HepG2 (cell line): ENCODE measurements at regions not wholly inside any gene's neighbourhood (a gene's known extent, or its start where the extent isn't known, plus 50 kb on each side); places are given as distances from the start of the nearest gene placed in this dataset.
"Not testable (repeated sequence)": the region's sequence is repeated elsewhere in the genome, so short reads cannot be mapped to it uniquely, and the experiment has no call there.

Experiments
- ATAC-seq: fragments of 200-7000 bp; cut with Tn5 transposase; 3 replicates; pipeline ENCODE4 v1.9.1; 2020; ENCODE audit warnings: mild to moderate bottlenecking, moderate library complexity
- BruUV-seq: library from RNA; stranded (reverse); fragments of 400-500 nt; replicated peaks from 2 replicates; lab custom pipeline; 2021; lab: Mats Ljungman, UMichigan
- CTCF ChIA-PET: fragments of 300-600 bp; formaldehyde crosslinking; extraction: SDS; loops from one replicate; lab custom pipeline; 2021; ENCODE audit warnings: low total read pairs, inconsistent platforms, low intra/inter-chr PET ratio; lab: Yijun Ruan, JAX
- POLR2A ChIA-PET: fragments of 350-600 bp; sonication (Branson Sonifier 250); formaldehyde crosslinking; loops from one replicate; lab custom pipeline; 2020; ENCODE audit warnings: antibody characterized with exemption, inconsistent platforms; lab: Yijun Ruan, JAX
- DNase-seq: peaks from one replicate; pipeline ENCODE4 v3.0.0-alpha.2; 2015; ENCODE audit warnings: low spot score
- FAIRE-seq: peaks from 3 replicates; lab custom pipeline; 2011; peaks lifted over from hg19 to GRCh38; lab: Jason Lieb, UNC
- H2AFZ ChIP-seq: one replicate; pipeline ENCODE4 v1.6.1; 2011; ENCODE audit warnings: low read length, inconsistent platforms
- H3K27ac ChIP-seq: fragments of 300-600 bp; 3 replicates; pipeline ENCODE4 v1.8.0; 2011; ENCODE audit warnings: mixed run types, mild to moderate bottlenecking, mixed read lengths, low read length, inconsistent platforms; ENCODE audit not compliant: insufficient read depth; ENCODE audit errors: extremely low read length
- H3K27me3 ChIP-seq, 2 experiments: fragments of 200-600 bp in 1 of 2; 2 replicates in 1 of 2; 3 replicates in 1 of 2; pipeline versions ENCODE4 v1.6.0 to v1.8.0; 2011; ENCODE audit warnings: low read length in 2 of 2, mild to moderate bottlenecking in 2 of 2, moderate library complexity in 2 of 2, inconsistent platforms in 1 of 2; ENCODE audit not compliant: insufficient read depth in 2 of 2, control insufficient read depth in 1 of 2
- H3K36me3 ChIP-seq, 2 experiments: fragments of 200-600 bp in 1 of 2; replicated peaks in 1 of 2; 2 replicates in 1 of 2; 3 replicates in 1 of 2; pipeline versions ENCODE4 v1.5.1 to v1.8.0; 2011; ENCODE audit warnings: low read length in 2 of 2, inconsistent platforms in 1 of 2; ENCODE audit not compliant: insufficient read depth in 2 of 2, control insufficient read depth in 1 of 2
- H3K4me1 ChIP-seq: 2 replicates; pipeline ENCODE4 v1.5.1; 2012; ENCODE audit warnings: low read length, inconsistent platforms; ENCODE audit not compliant: insufficient read depth
- H3K4me2 ChIP-seq: 2 replicates; pipeline ENCODE4 v1.6.0; 2011; ENCODE audit warnings: low read depth, low read length, inconsistent platforms
- H3K4me3 ChIP-seq, 3 experiments: fragments of 200-600 bp in 1 of 3; sonication (generic), shearing (Covaris generic) in 1 of 3; replicated peaks in 1 of 3; 2 replicates each; pipeline ENCODE4 v1.5.1; 2011 to 2016; ENCODE audit warnings: low read length in 3 of 3, inconsistent platforms in 2 of 3, low read depth in 2 of 3, mild to moderate bottlenecking in 2 of 3, control low read depth in 1 of 3, mixed read lengths in 1 of 3; ENCODE audit not compliant: insufficient read depth in 1 of 3
- H3K79me2 ChIP-seq: one replicate; pipeline ENCODE4 v1.6.1; 2011; ENCODE audit warnings: low read length, inconsistent platforms; ENCODE audit not compliant: insufficient read depth
- H3K9ac ChIP-seq: 2 replicates; pipeline ENCODE4 v1.6.0; 2011; ENCODE audit warnings: mild to moderate bottlenecking, low read depth, low read length, inconsistent platforms; ENCODE audit not compliant: insufficient read depth
- H3K9me3 ChIP-seq: 2 replicates; pipeline ENCODE4 v1.5.1; 2012; ENCODE audit warnings: mild to moderate bottlenecking, low read length
- H4K20me1 ChIP-seq: 2 replicates; pipeline ENCODE4 v1.6.0; 2011; ENCODE audit warnings: inconsistent platforms, mild to moderate bottlenecking, low read length, moderate library complexity; ENCODE audit not compliant: insufficient read depth
- MAF1 ChIP-seq: sonication (generic); formaldehyde crosslinking; IDR thresholded peaks from 2 replicates; pipeline ENCODE4 v1.5.0; 2020; ENCODE audit warnings: missing genetic modification reagents, borderline replicate concordance
- SMAD3 ChIP-seq: sonication (generic); formaldehyde crosslinking; IDR thresholded peaks from 2 replicates; pipeline ENCODE4 v1.4.0; 2020; ENCODE audit warnings: missing genetic modification reagents
- ZNF24 ChIP-seq: fragments of 450-650 bp; IDR thresholded peaks from 2 replicates; pipeline ENCODE4 v1.6.1; 2017; ENCODE audit warnings: antibody characterized with exemption, mild to moderate bottlenecking
- ZNF382 ChIP-seq: sonication (generic); formaldehyde crosslinking; IDR thresholded peaks from 2 replicates; pipeline ENCODE4 v1.5.0; 2020; ENCODE audit warnings: missing genetic modification reagents, mild to moderate bottlenecking, borderline replicate concordance
- ZNF788 ChIP-seq: sonication (generic); formaldehyde crosslinking; IDR thresholded peaks from 2 replicates; pipeline ENCODE4 v1.5.0; 2020; ENCODE audit warnings: mild to moderate bottlenecking, missing genetic modification reagents, borderline replicate concordance
- WGBS: methylation state at CpG from one replicate; pipeline ENCODE4 v1.1.6; 2017; ENCODE audit warnings: low lambda C conversion rate; 5-methylcytosine and 5-hydroxymethylcytosine counted together
- in situ Hi-C: cut with HindIII; loops from 2 replicates; pipeline ENCODE4 v1.10.0; 2017; ENCODE audit warnings: low pct_unique_long_range_greater_than_20kb; ENCODE audit not compliant: extremely low pct_ligation_motif_present
- intact Hi-C: fragments of 100-400 bp; cut with micrococcal nuclease; formaldehyde crosslinking; loops from one replicate; pipeline ENCODE4 v1.10.0; 2022; ENCODE audit not compliant: unreplicated experiment
- TF ChIP-seq, protein P1 (sequence below): sonication (generic); formaldehyde crosslinking; IDR thresholded peaks from 2 replicates; pipeline ENCODE4 v1.8.0; 2022; ENCODE audit warnings: mild to moderate bottlenecking, missing genetic modification reagents, moderate library complexity
- TF ChIP-seq, protein P2 (sequence below): sonication (generic); formaldehyde crosslinking; IDR thresholded peaks from 2 replicates; pipeline ENCODE4 v1.8.1; 2023; ENCODE audit warnings: mild to moderate bottlenecking, moderate library complexity, missing genetic modification reagents

DNA sequence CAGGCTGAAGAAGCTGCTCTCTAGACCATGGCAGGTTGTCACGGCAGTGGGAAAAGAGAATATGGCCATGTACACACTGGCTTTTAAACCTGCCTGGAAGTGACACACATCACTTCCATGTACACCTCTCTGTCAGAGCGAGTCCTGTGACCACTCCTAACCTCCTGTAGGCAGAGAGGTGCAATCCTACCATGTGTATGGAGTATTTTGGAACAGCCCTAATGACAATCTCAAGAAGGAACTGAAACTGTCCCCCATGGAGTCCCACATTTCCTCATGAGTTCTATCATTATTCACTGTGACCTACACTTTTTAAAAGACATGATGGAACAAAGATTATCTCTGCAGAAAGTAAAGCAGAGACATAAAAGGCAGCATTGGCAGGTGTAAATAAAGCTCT lies 153.4 kb upstream of the PFN2 start (continued):
- no peak for TF ChIP-seq SMAD3 (CRISPR knock-in tag)
- TF ChIP-seq MAF1, result no peak
- TF ChIP-seq, protein P1, sequence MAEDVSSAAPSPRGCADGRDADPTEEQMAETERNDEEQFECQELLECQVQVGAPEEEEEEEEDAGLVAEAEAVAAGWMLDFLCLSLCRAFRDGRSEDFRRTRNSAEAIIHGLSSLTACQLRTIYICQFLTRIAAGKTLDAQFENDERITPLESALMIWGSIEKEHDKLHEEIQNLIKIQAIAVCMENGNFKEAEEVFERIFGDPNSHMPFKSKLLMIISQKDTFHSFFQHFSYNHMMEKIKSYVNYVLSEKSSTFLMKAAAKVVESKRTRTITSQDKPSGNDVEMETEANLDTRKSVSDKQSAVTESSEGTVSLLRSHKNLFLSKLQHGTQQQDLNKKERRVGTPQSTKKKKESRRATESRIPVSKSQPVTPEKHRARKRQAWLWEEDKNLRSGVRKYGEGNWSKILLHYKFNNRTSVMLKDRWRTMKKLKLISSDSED, result no peak
- TF ChIP-seq, protein P2, sequence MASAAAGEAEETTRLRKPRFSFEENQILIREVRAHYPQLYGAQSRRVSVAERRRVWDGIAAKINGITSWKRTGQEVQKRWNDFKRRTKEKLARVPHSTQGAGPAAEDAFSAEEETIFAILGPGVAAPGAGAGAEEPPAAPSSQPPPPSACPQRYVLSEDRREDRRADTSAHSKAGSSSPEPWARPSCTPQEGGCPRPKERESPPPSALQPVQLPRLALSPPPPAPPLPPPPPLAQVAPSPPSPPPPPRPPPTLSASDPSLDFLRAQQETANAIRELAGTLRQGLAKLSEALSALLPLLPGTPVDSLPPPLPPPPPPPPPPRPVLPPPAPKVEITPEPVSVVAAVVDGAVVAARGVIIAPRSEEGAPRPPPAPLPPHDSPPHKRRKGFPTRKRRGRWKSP, result no peak
- TF ChIP-seq ZNF382, result no peak
- TF ChIP-seq ZNF24, result no peak
- no peak for TF ChIP-seq ZNF788 (CRISPR knock-in tag)

DNA sequence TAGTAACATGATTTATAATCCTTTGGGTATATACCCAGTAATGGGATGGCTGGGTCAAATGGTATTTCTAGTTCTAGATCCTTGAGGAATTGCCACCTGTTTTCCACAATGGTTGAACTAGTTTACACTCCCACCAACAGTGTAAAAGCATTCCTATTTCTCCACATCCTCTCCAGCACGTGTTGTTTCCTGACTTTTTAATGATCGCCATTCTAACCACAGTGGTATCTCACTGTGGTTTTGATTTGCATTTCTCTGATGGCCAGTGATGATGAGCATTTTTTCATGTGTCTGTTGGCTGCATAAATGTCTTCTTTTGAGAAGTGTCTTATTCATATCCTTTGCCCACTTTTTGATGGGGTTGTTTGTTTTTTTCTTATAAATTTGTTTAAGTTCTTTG lies 152.6 kb upstream of the PFN2 start:
- H3K27ac ChIP-seq, FAIRE-seq, H3K9me3 ChIP-seq, H3K4me2 ChIP-seq, H3K79me2 ChIP-seq, CTCF ChIA-PET, POLR2A ChIA-PET, intact Hi-C loops, ATAC-seq, H3K4me3 ChIP-seq, H4K20me1 ChIP-seq, H3K4me1 ChIP-seq, H2AFZ ChIP-seq, in situ Hi-C loops, H3K27me3 ChIP-seq, BruUV-seq, H3K9ac ChIP-seq, H3K36me3 ChIP-seq, DNase-seq: not testable (repeated sequence)
- 23% methylated on average over 2 of the region's 2 CpGs for WGBS
